ENCODE measurements at regions not wholly inside any gene's neighbourhood (a gene's known extent, or its start where the extent isn't known, plus 50 kb on each side); places are given as distances from the start of the nearest gene placed in this dataset.

- TF ChIP-seq CTCF (IDR thresholded peaks at IDR 0.05; ENCODE audit: low read depth, low read length) (no peak), POLR2A (IDR thresholded peaks at IDR 0.05; ENCODE audit: extremely low read depth, insufficient read length) (no peak)
Measured at GRCh38 chr7:114196517-114196916, 218.1 kb upstream of the FOXP2 start.

All from NB4 (cell line).